ENCODE measurements at regions not wholly inside any gene's neighbourhood (a gene's known extent, or its start where the extent isn't known, plus 50 kb on each side); places are given as distances from the start of the nearest gene placed in this dataset.

DNA sequence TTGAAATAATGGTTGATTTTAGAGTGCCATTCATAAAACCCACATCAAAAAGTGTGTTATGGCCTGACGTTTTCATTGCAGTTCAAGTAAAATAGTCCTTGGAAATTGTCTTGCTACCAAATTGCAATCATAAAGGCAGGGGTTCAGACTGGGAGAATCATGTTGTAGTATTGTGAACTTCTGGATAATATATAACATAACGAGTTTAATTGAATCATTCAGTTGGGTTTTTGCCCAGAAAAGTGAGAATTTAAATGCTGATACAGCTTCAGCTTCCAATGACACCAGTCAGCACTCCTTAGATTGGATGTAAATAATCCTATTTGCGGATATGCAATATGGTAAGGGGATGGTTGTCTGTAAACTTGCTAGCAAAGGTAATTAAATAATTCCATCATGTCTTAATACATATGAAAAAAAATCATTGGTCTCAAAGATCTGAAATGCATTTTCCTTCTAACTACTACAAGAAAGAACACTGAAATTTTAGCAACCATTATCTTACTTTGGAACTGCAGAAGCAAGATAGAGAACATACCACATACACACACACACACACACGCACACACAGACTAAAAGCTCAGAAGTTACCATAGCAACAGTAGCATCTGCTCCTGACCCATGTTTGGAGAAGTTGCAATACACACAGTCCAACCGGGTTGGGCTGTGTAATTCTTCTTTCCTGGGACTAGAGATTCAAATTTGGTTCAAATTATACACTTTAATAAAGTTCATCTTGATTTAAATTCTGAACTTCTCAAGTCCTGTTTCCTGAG is 686.2 kb upstream of the NR2F2 start:
- no peak for DNase-seq

DNA sequence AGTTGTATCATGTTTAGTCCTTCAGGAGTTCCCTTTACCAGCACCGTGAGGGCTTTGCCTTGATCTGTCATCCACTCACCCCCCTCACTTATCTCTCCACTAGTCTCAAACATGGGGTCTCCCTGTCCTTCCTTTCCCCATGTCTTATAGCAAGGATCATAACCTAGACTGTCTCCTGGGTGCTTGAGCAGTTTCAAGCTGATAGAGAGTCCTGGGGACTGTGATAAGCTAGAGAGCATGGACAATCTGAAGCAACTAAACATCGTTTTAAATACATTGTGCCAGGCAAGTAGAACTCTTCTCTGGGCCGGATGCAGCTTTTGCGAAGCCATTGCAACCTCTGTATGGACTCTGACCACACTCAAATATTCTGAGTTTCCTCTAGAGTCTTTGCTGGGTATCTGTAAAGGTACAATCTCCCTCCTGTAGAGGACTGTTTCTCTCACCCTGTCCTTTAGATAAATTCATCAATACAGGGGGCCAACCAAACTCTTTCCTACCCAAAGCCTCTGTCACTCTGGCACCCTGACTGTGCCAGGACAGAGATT is 684.6 kb upstream of the NR2F2 start:
- no peak for DNase-seq

GRCh38 chr15:95646484-95647273 is 683.8 kb upstream of the NR2F2 start:
- DNase-seq = no peak

GRCh38 chr15:95647531-95648277 is 682.8 kb upstream of the NR2F2 start:
- no peak for DNase-seq

- no peak for DNase-seq
Observed at GRCh38 chr15:95653361-95653805, 677.1 kb upstream of the NR2F2 start.

GRCh38 chr15:95655089-95655607 is 675.4 kb upstream of the NR2F2 start:
- DNase-seq = no peak

GRCh38 chr15:95656595-95656994 is 673.9 kb upstream of the NR2F2 start:
- no peak for DNase-seq

- DNase-seq = no peak
Observed at GRCh38 chr15:95658799-95659198, 671.7 kb upstream of the NR2F2 start.

DNA sequence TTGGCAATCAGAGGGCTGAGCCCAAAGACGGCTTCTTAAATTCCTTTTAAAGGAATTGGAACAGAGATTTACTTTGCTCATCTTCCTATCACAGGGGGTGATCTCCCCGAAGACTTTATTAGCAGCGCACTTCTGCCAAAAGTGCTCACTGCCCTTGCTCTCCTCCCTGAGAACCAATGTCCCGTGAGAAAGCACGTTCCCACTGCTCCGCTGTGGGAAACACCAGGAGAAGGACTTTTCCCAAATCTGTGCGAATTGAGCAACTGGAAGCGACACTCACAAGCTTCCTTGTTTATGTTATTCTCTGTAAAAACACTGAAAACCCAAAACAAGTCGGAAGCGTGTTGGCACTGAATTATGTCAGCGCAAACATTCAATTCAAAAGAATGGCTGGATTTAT is 670.8 kb upstream of the NR2F2 start:
- no peak for DNase-seq

DNA sequence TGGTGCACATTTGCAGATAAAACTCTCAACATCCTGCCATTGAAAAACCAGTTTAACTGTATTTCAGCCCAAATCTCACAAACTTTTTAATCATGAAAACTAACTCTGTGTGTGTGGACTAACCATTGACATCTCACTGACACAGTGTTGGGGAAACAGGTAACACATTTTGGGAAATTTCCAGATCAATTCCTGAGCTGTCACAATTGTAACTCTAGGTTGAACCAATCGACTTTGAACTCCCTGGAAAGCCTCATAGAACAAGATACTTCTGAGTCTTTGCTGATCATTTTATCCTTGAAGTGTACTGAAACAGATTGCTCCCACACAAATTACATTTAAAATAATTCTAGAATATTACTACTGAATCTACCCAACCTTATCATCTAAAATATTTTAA is 667.9 kb upstream of the NR2F2 start:
- no peak for DNase-seq

- no peak for DNase-seq
Observed at GRCh38 chr15:95663156-95664100, 667.1 kb upstream of the NR2F2 start.

DNA sequence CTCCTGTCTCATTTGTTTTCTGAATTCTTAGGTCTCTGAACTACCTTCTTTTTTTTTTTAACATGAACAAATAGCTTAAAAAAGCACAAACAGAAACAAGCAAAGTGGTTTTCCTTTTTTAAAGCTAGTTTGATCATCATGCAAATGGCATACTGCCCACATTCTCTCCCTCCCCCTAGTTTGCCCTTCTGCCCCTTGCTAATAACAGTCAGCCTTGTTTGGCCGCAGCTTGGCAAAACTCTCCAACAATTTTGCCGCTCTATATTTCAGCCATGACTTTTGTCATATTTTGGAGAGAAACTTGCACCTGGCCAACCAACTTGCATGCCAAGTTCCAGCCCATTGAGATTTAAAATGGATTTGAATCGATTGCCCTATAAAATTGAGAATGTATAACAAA is 666.0 kb upstream of the NR2F2 start:
- no peak for DNase-seq

DNA sequence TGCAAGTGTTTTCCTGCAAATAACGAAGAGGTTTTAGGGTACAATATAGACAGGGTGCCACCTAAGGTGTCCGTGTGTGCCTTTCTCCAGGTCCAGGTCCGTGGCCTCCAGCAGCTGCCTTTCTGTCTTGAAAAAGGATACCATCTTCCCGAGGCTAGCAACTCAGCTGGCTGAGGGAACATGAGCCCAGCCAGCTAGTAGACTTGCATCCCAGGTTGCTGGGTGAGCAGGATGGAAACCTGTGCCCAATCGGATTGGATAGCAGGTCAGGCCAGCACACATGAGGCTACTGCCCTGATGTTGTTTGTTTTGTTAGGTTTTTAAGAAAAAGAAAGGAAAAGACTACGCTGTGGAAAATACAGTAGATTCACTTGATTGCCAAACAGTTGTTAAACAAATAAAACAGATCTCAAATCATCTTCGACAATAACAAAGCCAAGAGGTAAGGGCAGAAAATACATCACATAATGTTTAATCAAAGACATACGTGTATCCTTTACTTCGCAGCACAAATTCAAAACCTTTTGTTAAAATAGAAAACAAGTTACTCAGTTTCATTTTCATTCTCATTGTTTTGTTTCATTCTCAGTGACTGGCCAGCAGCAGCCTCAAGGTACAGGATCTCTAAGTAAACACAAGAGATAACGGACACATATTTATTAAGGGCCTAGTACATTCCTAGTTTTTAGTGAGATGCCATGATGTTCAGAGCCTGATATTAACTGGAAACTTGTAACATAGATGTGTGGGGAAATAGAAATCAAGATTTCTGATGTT is 661.2 kb upstream of the NR2F2 start:
- DNase-seq = peak; percentile 17

DNA sequence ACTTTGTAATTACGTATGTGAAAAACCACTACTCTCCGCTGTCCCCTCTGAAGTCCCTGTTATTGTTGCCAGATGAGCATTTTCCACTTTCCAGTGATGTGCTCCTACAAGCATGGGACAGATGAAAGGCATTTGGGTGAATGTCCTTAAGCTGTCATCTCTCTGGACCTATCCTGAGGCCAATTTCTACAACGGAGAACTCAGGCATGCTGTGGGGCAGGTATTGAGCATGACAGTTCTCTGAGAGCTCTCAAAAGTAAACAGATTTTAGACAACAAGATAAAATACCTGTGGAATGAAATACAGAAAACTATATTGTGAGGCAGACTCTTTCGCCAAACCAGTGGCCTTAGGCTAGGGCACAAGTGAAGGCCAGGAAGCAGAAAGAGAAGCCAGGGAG is 656.5 kb upstream of the NR2F2 start:
- DNase-seq = no peak

GRCh38 chr15:95676500-95676899 is 654.0 kb upstream of the NR2F2 start:
- no peak for DNase-seq

DNA sequence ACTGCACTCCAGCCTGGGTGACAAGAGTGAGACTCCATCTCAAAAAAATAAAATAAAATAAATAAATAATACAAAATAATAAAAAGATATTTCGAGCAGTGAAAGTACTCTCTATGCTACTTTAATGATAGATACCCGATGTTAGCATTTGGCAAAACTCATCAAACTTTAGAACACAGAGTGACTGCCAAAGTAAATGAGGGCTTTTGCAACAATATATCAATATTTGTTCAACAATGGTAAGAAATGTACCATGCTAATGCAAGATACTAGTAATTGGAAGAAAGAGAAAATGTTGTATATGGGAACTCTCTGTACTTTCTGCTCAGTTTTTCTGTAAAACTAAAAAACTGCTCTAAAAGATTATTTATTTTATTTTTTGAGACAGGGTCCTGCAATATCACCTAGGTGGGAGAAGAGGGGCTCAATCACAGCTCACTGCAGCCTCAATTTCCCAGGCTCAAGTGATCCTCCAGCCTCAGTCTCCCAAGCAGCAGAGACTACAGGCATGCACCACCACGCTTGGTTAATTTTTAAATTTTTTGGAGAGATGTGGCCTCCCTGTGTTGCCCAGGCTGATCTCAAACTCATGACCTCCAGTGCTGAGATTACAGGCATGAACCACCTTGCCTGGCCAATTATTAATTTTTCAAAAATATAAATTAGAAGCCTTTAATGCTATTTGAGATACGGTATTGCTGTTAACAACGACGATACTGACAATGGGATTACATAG is 650.5 kb upstream of the NR2F2 start:
- DNase-seq = no peak

GRCh38 chr15:95680728-95681127 is 649.8 kb upstream of the NR2F2 start:
- no peak for DNase-seq

DNA sequence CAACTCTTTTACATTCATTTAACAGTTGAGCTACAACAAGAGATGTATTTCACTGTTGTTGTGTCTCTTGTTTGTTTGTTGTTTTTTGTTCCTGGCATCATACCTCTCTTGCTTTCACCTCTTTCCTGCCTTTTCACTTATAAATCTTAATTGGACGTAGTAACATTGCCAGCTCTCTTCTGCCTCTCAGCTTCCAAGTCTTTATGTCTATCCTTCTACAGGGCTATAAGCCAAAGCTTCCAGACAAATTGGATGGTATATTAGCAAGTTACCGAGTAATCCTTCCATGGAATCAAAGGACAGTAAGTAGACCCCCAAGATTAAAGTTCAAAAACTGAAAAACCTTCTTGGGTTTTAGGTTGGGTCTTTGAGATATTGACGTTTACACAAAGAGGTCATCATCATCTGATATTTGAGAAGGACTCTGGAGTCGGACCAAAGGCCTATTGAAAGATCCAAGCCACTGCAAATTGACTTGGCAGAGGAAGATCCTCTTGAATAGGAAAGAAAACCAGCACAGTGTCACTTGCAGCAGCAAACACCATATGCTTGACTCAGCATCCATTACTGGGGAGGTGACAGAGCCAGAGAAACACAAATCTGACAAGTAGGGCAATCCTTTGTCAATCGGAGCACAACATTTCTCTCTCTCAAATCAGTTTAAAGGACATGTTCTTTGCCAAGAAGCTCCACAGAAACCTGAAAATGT is 648.5 kb upstream of the NR2F2 start:
- DNase-seq = no peak

- no peak for DNase-seq
Observed at GRCh38 chr15:95684126-95684525, 646.4 kb upstream of the NR2F2 start.

- no peak for DNase-seq
Observed at GRCh38 chr15:95684693-95685115, 645.8 kb upstream of the NR2F2 start.
